ENCODE measurements at regions not wholly inside any gene's neighbourhood (a gene's known extent, or its start where the extent isn't known, plus 50 kb on each side); places are given as distances from the start of the nearest gene placed in this dataset.

- WGBS: 70% methylated on average over 5 of the region's 5 CpGs
- H3K4me3 ChIP-seq: no peak overlapping the region
- H3K27me3 ChIP-seq: no peaks in the 10 kb centered on the region
- no peak for DNase-seq (ENCODE audit: low spot score in 2 of 2)
- H3K27ac ChIP-seq: no peak overlapping the region
- H3K4me1 ChIP-seq: no peaks in the 10 kb centered on the region
- H3K9me3 ChIP-seq: no peaks in the 10 kb centered on the region
- TF ChIP-seq CTCF (IDR thresholded peaks at IDR 0.05): no peak
- no peaks in the 10 kb centered on the region for H3K36me3 ChIP-seq
Measured at GRCh38 chr10:2620827-2621521, 446.4 kb upstream of the PFKP start.

GRCh38 chr10:2619916-2620315, 447.4 kb upstream of the PFKP start:
- no peak for DNase-seq (ENCODE audit: low spot score in 2 of 2)
- Histone ChIP-seq H3K36me3 (no peaks in the 10 kb centered on the region), H3K4me3 (no peak overlapping the region), H3K27me3 (no peaks in the 10 kb centered on the region), H3K4me1 (no peaks in the 10 kb centered on the region), H3K9me3 (no peaks in the 10 kb centered on the region), H3K27ac (no peak overlapping the region)
- TF ChIP-seq CTCF (IDR thresholded peaks at IDR 0.05) (no peak), EP300 (IDR thresholded peaks at IDR 0.05) (no peak), POLR2AphosphoS5 (IDR thresholded peaks at IDR 0.05) (no peak), POLR2A (IDR thresholded peaks at IDR 0.05) (no peak)
- WGBS: 27% methylated on average over 4 of the region's 4 CpGs

- Histone ChIP-seq H3K27me3 (no peaks in the 10 kb centered on the region), H3K27ac (no peak overlapping the region), H3K4me1 (no peaks in the 10 kb centered on the region), H3K9me3 (no peaks in the 10 kb centered on the region), H3K36me3 (no peaks in the 10 kb centered on the region), H3K4me3 (no peak overlapping the region)
- 46% methylated on average over 4 of the region's 4 CpGs for WGBS
- TF ChIP-seq POLR2A (IDR thresholded peaks at IDR 0.05): no peak
- no peak for TF ChIP-seq POLR2AphosphoS5 (IDR thresholded peaks at IDR 0.05)
- TF ChIP-seq EP300 (IDR thresholded peaks at IDR 0.05): no peak
- no peak for TF ChIP-seq CTCF (IDR thresholded peaks at IDR 0.05)
- no peak for DNase-seq (ENCODE audit: low spot score in 2 of 2)
Measured at GRCh38 chr10:2619472-2619871, 447.9 kb upstream of the PFKP start.

DNA sequence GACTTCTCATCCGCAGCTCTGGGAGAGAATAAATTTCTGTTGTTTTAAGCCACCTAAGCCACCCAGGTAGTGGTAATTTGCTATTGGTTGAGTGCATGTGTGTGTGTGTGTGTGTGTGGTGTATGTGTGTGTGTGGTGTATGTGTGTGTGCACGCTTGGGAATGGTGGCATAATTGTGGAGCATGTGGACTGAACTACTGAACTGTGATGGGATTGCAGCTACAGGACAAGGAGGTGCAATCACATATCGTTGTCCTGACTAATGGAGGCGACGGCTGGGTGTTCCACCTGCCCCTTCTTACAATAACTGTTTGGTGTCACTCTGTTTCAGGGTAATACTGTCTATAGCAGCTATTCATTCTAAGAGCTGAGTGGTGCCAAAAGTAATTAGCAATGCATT, 448.7 kb upstream of the PFKP start:
- WGBS: 83% methylated on average over 5 of the region's 5 CpGs
- Histone ChIP-seq H3K9me3 (no peaks in the 10 kb centered on the region), H3K36me3 (no peaks in the 10 kb centered on the region), H3K27ac (no peak overlapping the region), H3K27me3 (no peaks in the 10 kb centered on the region), H3K4me1 (no peaks in the 10 kb centered on the region), H3K4me3 (no peak overlapping the region)
- no peak for DNase-seq (ENCODE audit: low spot score in 2 of 2)
- no peak for TF ChIP-seq EP300 (IDR thresholded peaks at IDR 0.05)
- no peak for TF ChIP-seq POLR2AphosphoS5 (IDR thresholded peaks at IDR 0.05)
- TF ChIP-seq POLR2A (IDR thresholded peaks at IDR 0.05): no peak
- no peak for TF ChIP-seq CTCF (IDR thresholded peaks at IDR 0.05)

GRCh38 chr10:2616215-2616614, 451.1 kb upstream of the PFKP start:
- DNase-seq (ENCODE audit: low spot score in 2 of 2): no peak
- Histone ChIP-seq H3K9me3 (peaks cover 5% of the 10 kb centered on the region), H3K27ac (no peak overlapping the region), H3K4me3 (no peak overlapping the region), H3K36me3 (no peaks in the 10 kb centered on the region), H3K27me3 (no peaks in the 10 kb centered on the region), H3K4me1 (no peaks in the 10 kb centered on the region)
- TF ChIP-seq POLR2A (IDR thresholded peaks at IDR 0.05) (no peak), CTCF (IDR thresholded peaks at IDR 0.05) (no peak), EP300 (IDR thresholded peaks at IDR 0.05) (no peak), POLR2AphosphoS5 (IDR thresholded peaks at IDR 0.05) (no peak)
- 51% methylated on average over 3 of the region's 3 CpGs for WGBS

All from suprapubic skin (tissue), 4 donors.